HL-60 (cell line): ENCODE measurements at regions not wholly inside any gene's neighbourhood (a gene's known extent, or its start where the extent isn't known, plus 50 kb on each side); places are given as distances from the start of the nearest gene placed in this dataset.

ENCODE experiments used
- GABPA ChIP-seq: IDR thresholded peaks from 2 replicates; pipeline ENCODE4 v1.6.1; 2012; ENCODE audit warnings: low read depth
- POLR2AphosphoS5 ChIP-seq: IDR thresholded peaks from 2 replicates; pipeline ENCODE4 v1.6.1; 2012; ENCODE audit warnings: low read depth
- SPI1 ChIP-seq: IDR thresholded peaks from 2 replicates; pipeline ENCODE4 v1.6.1; 2012; ENCODE audit warnings: low read depth, mild to moderate bottlenecking, borderline replicate concordance
- TF ChIP-seq, protein P1 (sequence below): IDR thresholded peaks from one replicate; pipeline ENCODE4 v1.5.1; 2011; ENCODE audit warnings: low read length, control low read depth, inconsistent platforms; ENCODE audit not compliant: insufficient read depth
- TF ChIP-seq, protein P2 (sequence below): IDR thresholded peaks from 2 replicates; pipeline ENCODE4 v1.6.1; 2012; ENCODE audit warnings: low read depth; ENCODE audit not compliant: insufficient replicate concordance

DNA sequence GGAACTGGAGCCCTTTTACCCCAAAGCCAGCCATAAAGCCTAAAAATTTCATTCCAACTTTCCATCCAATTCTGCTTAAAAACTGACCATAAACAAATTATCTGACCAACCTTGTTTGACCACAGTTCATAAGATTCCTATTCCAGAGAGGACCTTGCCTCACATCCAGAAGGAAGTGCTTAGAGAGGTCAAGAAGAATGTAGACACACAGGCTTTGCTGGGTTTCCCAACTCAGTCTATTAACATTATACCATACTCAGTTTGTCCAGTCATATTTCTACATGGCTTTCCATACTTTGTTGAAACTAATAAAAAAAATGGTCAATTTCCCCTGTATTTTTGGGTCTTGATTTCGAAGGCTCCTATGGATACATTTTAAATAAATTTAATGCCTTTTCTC lies 1522.5 kb downstream of the ARAP2 start:
- no peak for TF ChIP-seq POLR2AphosphoS5
- TF ChIP-seq, protein P1, sequence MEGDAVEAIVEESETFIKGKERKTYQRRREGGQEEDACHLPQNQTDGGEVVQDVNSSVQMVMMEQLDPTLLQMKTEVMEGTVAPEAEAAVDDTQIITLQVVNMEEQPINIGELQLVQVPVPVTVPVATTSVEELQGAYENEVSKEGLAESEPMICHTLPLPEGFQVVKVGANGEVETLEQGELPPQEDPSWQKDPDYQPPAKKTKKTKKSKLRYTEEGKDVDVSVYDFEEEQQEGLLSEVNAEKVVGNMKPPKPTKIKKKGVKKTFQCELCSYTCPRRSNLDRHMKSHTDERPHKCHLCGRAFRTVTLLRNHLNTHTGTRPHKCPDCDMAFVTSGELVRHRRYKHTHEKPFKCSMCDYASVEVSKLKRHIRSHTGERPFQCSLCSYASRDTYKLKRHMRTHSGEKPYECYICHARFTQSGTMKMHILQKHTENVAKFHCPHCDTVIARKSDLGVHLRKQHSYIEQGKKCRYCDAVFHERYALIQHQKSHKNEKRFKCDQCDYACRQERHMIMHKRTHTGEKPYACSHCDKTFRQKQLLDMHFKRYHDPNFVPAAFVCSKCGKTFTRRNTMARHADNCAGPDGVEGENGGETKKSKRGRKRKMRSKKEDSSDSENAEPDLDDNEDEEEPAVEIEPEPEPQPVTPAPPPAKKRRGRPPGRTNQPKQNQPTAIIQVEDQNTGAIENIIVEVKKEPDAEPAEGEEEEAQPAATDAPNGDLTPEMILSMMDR: no peak
- no peak for TF ChIP-seq GABPA
- TF ChIP-seq, protein P2, sequence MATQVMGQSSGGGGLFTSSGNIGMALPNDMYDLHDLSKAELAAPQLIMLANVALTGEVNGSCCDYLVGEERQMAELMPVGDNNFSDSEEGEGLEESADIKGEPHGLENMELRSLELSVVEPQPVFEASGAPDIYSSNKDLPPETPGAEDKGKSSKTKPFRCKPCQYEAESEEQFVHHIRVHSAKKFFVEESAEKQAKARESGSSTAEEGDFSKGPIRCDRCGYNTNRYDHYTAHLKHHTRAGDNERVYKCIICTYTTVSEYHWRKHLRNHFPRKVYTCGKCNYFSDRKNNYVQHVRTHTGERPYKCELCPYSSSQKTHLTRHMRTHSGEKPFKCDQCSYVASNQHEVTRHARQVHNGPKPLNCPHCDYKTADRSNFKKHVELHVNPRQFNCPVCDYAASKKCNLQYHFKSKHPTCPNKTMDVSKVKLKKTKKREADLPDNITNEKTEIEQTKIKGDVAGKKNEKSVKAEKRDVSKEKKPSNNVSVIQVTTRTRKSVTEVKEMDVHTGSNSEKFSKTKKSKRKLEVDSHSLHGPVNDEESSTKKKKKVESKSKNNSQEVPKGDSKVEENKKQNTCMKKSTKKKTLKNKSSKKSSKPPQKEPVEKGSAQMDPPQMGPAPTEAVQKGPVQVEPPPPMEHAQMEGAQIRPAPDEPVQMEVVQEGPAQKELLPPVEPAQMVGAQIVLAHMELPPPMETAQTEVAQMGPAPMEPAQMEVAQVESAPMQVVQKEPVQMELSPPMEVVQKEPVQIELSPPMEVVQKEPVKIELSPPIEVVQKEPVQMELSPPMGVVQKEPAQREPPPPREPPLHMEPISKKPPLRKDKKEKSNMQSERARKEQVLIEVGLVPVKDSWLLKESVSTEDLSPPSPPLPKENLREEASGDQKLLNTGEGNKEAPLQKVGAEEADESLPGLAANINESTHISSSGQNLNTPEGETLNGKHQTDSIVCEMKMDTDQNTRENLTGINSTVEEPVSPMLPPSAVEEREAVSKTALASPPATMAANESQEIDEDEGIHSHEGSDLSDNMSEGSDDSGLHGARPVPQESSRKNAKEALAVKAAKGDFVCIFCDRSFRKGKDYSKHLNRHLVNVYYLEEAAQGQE: no peak
- no peak for TF ChIP-seq SPI1
